PC-9 (cell line): ENCODE measurements at regions not wholly inside any gene's neighbourhood (a gene's known extent, or its start where the extent isn't known, plus 50 kb on each side); places are given as distances from the start of the nearest gene placed in this dataset.

Experiments used
- CTCF ChIP-seq: fragments of 200-600 bp; sonication (generic); conservative IDR thresholded peaks from 2 replicates; pipeline ENCODE4 v1.6.1; 2017; ENCODE audit warnings: mixed run types, antibody characterized with exemption, mild to moderate bottlenecking, moderate library complexity
- EZH2 ChIP-seq: fragments of 200-600 bp; sonication (generic); IDR thresholded peaks from 2 replicates; pipeline ENCODE4 v1.8.0; 2017; ENCODE audit warnings: antibody characterized with exemption, low read depth

GRCh38 chr10:85226596-85226995 is 898.2 kb downstream of the CCSER2 start:
- no peak for TF ChIP-seq CTCF
- no peak for TF ChIP-seq EZH2
